ENCODE measurements at regions not wholly inside any gene's neighbourhood (a gene's known extent, or its start where the extent isn't known, plus 50 kb on each side); places are given as distances from the start of the nearest gene placed in this dataset.

DNA sequence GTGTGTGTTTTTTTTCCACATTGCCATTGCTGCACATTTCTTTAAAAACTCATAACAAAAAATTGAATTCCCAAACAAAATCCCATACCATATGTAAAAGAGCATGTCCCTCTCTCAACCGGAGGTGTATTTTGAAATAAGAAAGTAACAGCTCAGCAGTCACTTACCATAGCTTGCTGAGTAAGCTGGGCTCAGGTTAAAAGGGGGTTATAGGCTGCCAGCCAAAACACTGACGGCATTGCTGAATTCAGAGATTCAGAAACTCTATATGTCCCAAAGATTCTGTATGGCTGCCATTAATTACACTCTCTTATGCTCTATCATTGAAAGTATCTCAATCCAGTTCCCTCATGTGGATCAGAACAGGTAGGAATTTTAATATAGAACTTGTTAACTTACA is 276.0 kb downstream of the FOXG1 start:
- H2AK5ac ChIP-seq (ENCODE audit: insufficient read length, low read length), result no peak overlapping the region
- H3K56ac ChIP-seq (ENCODE audit: insufficient read length, low read depth, low read length), result no peak overlapping the region
- H4K5ac ChIP-seq (ENCODE audit: insufficient read length, low read depth, low read length), result no peak overlapping the region
- Mint-ChIP-seq H3K4me1 (peaks cover 0 to 6% of the 10 kb centered on the region in 2 experiments; a peak in 2 of 4 replicates), H3K9me3 (no peaks in the 10 kb centered on the region), H3K36me3 (ENCODE audit: insufficient read depth in 1 of 3, low read depth in 3 of 3) (peaks cover 0 to 4% (median 0%) of the 10 kb centered on the region in 3 experiments; a peak in 2 of 7 replicates), H3K27ac (no peak overlapping the region), H3K4me3 (no peak overlapping the region), H3K27me3 (ENCODE audit: low read depth) (no peaks in the 10 kb centered on the region)
- H3K14ac ChIP-seq (ENCODE audit: insufficient read depth, low read length), result no peak overlapping the region
- no peak overlapping the region for H3K4me2 ChIP-seq (ENCODE audit: insufficient read depth, insufficient read length, low read length)
- H3K4ac ChIP-seq (ENCODE audit: low read depth, low read length), result no peak overlapping the region
- H3T11ph ChIP-seq (ENCODE audit: low read length), result no peak overlapping the region
- no peak overlapping the region for H3K23ac ChIP-seq (ENCODE audit: insufficient read length, low read depth, low read length)
- H2BK15ac ChIP-seq (ENCODE audit: low read depth, low read length), result no peak overlapping the region
- no peak overlapping the region for H4K91ac ChIP-seq (ENCODE audit: insufficient read length, low read depth, low read length)
- H2BK120ac ChIP-seq (ENCODE audit: low read depth, low read length, poor library complexity, severe bottlenecking), result no peak overlapping the region
- H3K9me3 ChIP-seq (ENCODE audit: control insufficient read depth, low read depth, low read length), result no peaks in the 10 kb centered on the region
- H2BK20ac ChIP-seq (ENCODE audit: low read depth, low read length, poor library complexity, severe bottlenecking), result no peak overlapping the region
- TF ChIP-seq, protein P1, sequence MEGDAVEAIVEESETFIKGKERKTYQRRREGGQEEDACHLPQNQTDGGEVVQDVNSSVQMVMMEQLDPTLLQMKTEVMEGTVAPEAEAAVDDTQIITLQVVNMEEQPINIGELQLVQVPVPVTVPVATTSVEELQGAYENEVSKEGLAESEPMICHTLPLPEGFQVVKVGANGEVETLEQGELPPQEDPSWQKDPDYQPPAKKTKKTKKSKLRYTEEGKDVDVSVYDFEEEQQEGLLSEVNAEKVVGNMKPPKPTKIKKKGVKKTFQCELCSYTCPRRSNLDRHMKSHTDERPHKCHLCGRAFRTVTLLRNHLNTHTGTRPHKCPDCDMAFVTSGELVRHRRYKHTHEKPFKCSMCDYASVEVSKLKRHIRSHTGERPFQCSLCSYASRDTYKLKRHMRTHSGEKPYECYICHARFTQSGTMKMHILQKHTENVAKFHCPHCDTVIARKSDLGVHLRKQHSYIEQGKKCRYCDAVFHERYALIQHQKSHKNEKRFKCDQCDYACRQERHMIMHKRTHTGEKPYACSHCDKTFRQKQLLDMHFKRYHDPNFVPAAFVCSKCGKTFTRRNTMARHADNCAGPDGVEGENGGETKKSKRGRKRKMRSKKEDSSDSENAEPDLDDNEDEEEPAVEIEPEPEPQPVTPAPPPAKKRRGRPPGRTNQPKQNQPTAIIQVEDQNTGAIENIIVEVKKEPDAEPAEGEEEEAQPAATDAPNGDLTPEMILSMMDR (conservative IDR thresholded peaks at IDR 0.05), result no peak
- H3K79me2 ChIP-seq (ENCODE audit: insufficient read depth, low read length), result no peaks in the 10 kb centered on the region
- no peak overlapping the region for H4K8ac ChIP-seq (replicated peaks; ENCODE audit: insufficient read length, low read depth, low read length)
- no peak overlapping the region for H2BK5ac ChIP-seq (ENCODE audit: insufficient read length, low read length)
- H3K9ac ChIP-seq (ENCODE audit: extremely low read depth, insufficient read length, low read length), result no peak overlapping the region
- no CpG with 5 or more reads among the region's 2 CpGs for WGBS (ENCODE audit: extremely low coverage, insufficient read length, low lambda C conversion rate)
- H2AFZ ChIP-seq (ENCODE audit: low read length), result no peak overlapping the region
- H3K79me1 ChIP-seq (ENCODE audit: insufficient read depth, low read depth, low read length, poor library complexity, severe bottlenecking), result no peaks in the 10 kb centered on the region
- H3K4me1 ChIP-seq (ENCODE audit: insufficient read depth, low read length), result peaks cover 4% of the 10 kb centered on the region; the same call in 1 of the 2 replicates
- no peak overlapping the region for H3K18ac ChIP-seq (ENCODE audit: insufficient read length, low read depth, low read length)
- H3K27ac ChIP-seq (ENCODE audit: insufficient read length, low read depth, low read length), result no peak overlapping the region
- H2BK12ac ChIP-seq (ENCODE audit: insufficient read length, low read depth, low read length), result no peak overlapping the region
- no peaks in the 10 kb centered on the region for H3K23me2 ChIP-seq (ENCODE audit: insufficient read length, low read depth, low read length, poor library complexity, severe bottlenecking)
- no peak for DNase-seq
- H3K27me3 ChIP-seq (ENCODE audit: insufficient read depth, low read length), result no peaks in the 10 kb centered on the region
- H4K20me1 ChIP-seq (ENCODE audit: control insufficient read depth, insufficient read depth, insufficient read length), result no peaks in the 10 kb centered on the region

All from H9 (cell line).